ENCODE measurements at regions not wholly inside any gene's neighbourhood (a gene's known extent, or its start where the extent isn't known, plus 50 kb on each side); places are given as distances from the start of the nearest gene placed in this dataset.

- TF ChIP-seq CTCF (conservative IDR thresholded peaks at IDR 0.05) (no peak), EZH2 (IDR thresholded peaks at IDR 0.05; ENCODE audit: low read depth) (no peak)
Observed at GRCh38 chr1:60463786-60464185, 390.2 kb upstream of the C1orf87 start.
